BE2C (cell line): ENCODE measurements at regions not wholly inside any gene's neighbourhood (a gene's known extent, or its start where the extent isn't known, plus 50 kb on each side); places are given as distances from the start of the nearest gene placed in this dataset.

Experiments used
- DNase-seq: peaks from one replicate; pipeline ENCODE4 v3.0.0-alpha.2; 2020
- H3K27me3 ChIP-seq: fragments of 250-450 bp; sonication (Bioruptor Pico); 2 replicates; pipeline ENCODE4 v1.5.1; 2020; ENCODE audit warnings: mild to moderate bottlenecking
- H3K36me3 ChIP-seq: fragments of 250-450 bp; sonication (Bioruptor Pico); 2 replicates; pipeline ENCODE4 v1.5.1; 2020; ENCODE audit warnings: mild to moderate bottlenecking
- H3K4me1 ChIP-seq: fragments of 250-450 bp; sonication (Bioruptor Pico); 2 replicates; pipeline ENCODE4 v1.5.1; 2020
- H3K4me3 ChIP-seq: 2 replicates; pipeline ENCODE4 v1.5.1; 2011; ENCODE audit warnings: low read depth, low read length
- H3K9me3 ChIP-seq: fragments of 250-450 bp; sonication (Bioruptor Pico); 2 replicates; pipeline ENCODE4 v1.5.1; 2020
- CTCF ChIP-seq: IDR thresholded peaks from 2 replicates; pipeline ENCODE4 v1.5.1; 2012; ENCODE audit warnings: mild to moderate bottlenecking, low read depth, low read length

DNA sequence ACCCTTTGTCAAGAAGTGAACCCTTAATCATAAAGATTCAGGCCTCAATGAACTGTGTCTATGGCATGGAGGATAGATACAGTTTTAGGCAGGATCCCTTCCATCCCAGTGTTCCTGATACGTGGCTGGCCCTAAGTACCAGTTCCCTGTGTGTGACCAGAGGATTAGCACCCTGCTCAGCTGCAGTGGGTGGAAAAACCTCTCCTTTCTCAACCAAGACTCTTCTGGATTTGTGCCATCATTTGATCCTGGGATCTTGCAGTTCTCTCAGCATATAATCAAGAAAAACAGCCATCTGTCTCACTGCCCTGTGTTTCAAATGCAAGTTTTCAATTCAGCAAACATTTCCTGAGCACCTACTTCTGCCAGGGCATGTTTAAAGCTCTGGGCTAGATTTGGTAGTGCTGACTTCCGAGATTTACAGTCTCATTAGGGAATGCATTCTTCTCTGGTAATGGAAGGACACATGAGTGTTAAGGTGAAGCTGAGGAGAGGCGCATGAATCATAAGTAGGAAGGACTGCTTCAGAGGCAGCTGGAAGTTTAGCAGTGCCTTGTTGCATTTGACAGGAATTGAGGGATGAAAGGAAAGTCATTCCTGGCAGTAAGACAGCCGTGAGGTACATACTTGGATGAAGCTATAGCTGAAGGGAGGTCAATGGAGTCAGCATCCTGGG is 388.3 kb downstream of the MFSD1 start:
- DNase-seq, result no peak

GRCh38 chr3:159191447-159191846 is 389.6 kb downstream of the MFSD1 start:
- Histone ChIP-seq H3K4me3 (no peak overlapping the region), H3K36me3 (no peaks in the 10 kb centered on the region), H3K9me3 (no peaks in the 10 kb centered on the region), H3K4me1 (no peaks in the 10 kb centered on the region), H3K27me3 (no peaks in the 10 kb centered on the region; the same call in 1 of the 2 replicates)
- DNase-seq, result no peak
- no peak for TF ChIP-seq CTCF

More for the DNA sequence above, 388.3 kb downstream of the MFSD1 start:
- Histone ChIP-seq H3K4me3 (no peak overlapping the region), H3K9me3 (no peaks in the 10 kb centered on the region), H3K27me3 (no peaks in the 10 kb centered on the region; the same call in 1 of the 2 replicates), H3K36me3 (no peaks in the 10 kb centered on the region), H3K4me1 (no peaks in the 10 kb centered on the region)
- TF ChIP-seq CTCF, result no peak

- no peaks in the 10 kb centered on the region; the same call in 1 of the 2 replicates for H3K27me3 ChIP-seq
- H3K9me3 ChIP-seq, result no peaks in the 10 kb centered on the region
- H3K4me3 ChIP-seq, result no peak overlapping the region
- TF ChIP-seq CTCF, result no peak
- DNase-seq, result no peak
- H3K36me3 ChIP-seq, result no peaks in the 10 kb centered on the region
- no peaks in the 10 kb centered on the region for H3K4me1 ChIP-seq
These were observed 394.5 kb downstream of the MFSD1 start for GRCh38 chr3:159196359-159196758.

GRCh38 chr3:159200176-159200575 is 398.3 kb downstream of the MFSD1 start:
- no peak for TF ChIP-seq CTCF
- no peaks in the 10 kb centered on the region for H3K27me3 ChIP-seq
- no peaks in the 10 kb centered on the region for H3K4me1 ChIP-seq
- DNase-seq, result no peak
- no peaks in the 10 kb centered on the region for H3K36me3 ChIP-seq
- H3K9me3 ChIP-seq, result no peaks in the 10 kb centered on the region
- no peak overlapping the region for H3K4me3 ChIP-seq

DNA sequence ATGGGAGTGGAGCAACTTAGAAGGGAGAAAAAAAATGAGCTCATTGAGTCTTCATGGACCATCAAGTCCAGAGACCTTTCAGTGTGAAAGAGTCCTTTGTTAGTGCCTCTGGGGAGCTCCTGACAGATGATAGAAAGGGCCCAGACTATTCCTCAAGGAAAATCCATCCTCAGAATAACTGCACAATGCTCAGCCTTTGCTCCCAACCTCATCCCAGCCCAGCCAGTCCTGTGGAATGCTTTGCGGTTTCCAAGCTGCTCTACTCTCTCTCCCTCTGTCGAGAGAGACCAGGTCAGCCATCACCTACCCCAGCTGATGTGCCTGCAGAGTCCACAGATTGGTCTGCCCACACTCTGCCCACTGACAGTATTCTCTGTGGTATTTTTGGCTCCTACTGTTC is 406.2 kb downstream of the MFSD1 start:
- TF ChIP-seq CTCF, result no peak
- no peak overlapping the region for H3K4me3 ChIP-seq
- no peak for DNase-seq
- no peaks in the 10 kb centered on the region for H3K4me1 ChIP-seq
- H3K36me3 ChIP-seq, result no peaks in the 10 kb centered on the region
- no peaks in the 10 kb centered on the region for H3K27me3 ChIP-seq
- H3K9me3 ChIP-seq, result no peaks in the 10 kb centered on the region

DNA sequence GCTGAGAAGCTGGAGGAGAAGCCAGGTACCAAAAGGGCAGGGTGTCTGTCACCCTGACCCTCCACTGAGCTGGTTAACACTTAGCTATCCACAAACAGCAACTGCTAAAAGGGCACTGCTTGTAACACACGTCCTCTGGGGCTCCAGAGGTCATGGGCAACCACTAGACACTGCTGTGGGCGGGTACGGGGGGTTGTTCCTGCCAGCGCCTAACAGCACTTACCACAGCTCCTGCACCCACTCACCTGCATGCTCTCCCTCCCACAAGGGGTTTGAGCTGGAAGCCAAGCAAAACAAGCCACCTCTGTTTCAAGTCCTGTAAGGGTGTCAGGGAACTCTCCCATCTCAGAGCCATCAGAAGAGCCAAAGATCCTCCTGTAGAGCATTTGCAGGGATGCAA is 407.6 kb downstream of the MFSD1 start:
- Histone ChIP-seq H3K4me1 (no peaks in the 10 kb centered on the region), H3K27me3 (no peaks in the 10 kb centered on the region), H3K36me3 (no peaks in the 10 kb centered on the region), H3K4me3 (no peak overlapping the region), H3K9me3 (no peaks in the 10 kb centered on the region)
- no peak for TF ChIP-seq CTCF
- DNase-seq, result no peak
